RCC 7860 (cell line): ENCODE measurements at regions not wholly inside any gene's neighbourhood (a gene's known extent, or its start where the extent isn't known, plus 50 kb on each side); places are given as distances from the start of the nearest gene placed in this dataset.
"Not testable (repeated sequence)": the region's sequence is repeated elsewhere in the genome, so short reads cannot be mapped to it uniquely, and the experiment has no call there.

Source experiments
- DNase-seq: peaks from one replicate; pipeline ENCODE4 v3.0.0-alpha.2; 2015; ENCODE audit warnings: low spot score
- FAIRE-seq: peaks from 2 replicates; lab custom pipeline; 2012; peaks lifted over from hg19 to GRCh38; lab: Jason Lieb, UNC

DNA sequence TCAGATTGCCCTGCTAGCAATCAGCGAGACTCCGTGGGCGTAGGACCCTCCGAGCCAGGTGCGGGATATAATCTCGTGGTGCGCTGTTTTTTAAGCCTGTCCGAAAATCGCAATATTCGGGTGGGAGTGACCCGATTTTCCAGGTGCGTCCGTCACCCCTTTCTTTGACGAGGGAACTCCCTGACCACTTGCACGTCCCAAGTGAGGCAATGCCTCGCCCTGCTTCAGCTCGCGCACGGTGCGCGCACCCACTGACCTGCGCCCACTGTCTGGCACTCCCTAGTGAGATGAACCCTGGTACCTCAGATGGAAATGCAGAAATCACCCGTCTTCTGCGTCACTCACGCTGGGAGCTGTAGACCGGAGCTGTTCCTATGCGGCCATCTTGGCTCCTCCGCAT lies 971.0 kb downstream of the NXPH1 start:
- not testable (repeated sequence) for FAIRE-seq, DNase-seq

DNA sequence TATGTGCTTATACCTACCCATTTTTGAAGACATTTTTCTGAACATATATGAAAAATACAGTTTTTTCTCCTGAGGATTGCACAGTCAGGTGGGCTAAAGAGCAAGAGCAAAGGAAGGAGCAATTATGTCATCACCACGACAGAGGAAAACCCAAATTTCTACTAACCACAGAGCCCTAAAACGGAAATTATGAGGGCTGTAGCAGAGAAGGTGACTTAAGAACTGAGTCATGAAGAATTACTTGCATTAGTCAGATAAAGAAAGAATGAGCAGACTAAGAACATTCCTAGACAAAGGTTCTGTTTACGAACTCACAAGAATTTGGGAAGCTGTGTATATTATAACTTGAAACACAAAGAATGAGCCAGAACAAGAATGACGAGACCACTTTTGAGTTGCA lies 974.4 kb downstream of the NXPH1 start:
- no peak for FAIRE-seq
- peak; percentile 51 for DNase-seq

DNA sequence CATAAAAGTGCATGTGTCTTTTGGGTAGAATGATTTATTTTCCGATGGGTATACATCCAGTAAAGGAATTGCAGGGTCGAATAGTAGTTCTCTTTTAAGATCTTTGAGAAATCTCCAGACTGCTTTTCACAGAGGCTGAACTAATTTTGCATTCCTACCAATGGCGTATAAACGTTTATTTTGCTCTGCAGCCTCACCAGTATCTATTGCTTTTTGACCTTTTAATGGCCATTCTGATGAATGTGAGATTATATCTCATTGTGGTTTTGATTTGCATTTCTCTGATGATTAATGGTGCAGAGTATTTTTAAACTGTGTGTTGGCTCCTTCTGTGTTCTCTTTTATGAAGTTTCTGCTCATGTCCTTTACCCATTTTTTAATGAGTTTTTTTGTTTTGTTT lies 1020.1 kb downstream of the NXPH1 start:
- DNase-seq (no peak), FAIRE-seq (no peak)

DNA sequence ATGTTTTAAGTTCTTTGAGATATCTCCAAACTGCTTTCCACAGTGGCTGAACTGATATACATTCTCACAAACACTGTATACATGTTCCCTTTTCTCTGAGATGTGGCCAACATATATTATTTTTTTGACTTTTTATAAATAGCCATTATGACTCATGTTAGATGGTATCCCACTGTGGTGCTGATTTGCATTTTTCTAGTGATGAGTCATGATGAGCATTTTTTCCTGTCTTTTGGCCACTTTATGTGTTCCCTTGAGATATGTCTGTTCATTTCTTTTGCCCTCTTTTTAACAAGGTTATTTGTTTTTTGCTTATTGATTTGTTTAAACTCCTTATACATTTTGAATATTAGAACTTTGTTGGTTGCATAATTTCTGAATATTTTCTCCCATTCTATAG lies 1055.1 kb downstream of the NXPH1 start:
- FAIRE-seq (peak; percentile 82), DNase-seq (peak; percentile 44)

DNA sequence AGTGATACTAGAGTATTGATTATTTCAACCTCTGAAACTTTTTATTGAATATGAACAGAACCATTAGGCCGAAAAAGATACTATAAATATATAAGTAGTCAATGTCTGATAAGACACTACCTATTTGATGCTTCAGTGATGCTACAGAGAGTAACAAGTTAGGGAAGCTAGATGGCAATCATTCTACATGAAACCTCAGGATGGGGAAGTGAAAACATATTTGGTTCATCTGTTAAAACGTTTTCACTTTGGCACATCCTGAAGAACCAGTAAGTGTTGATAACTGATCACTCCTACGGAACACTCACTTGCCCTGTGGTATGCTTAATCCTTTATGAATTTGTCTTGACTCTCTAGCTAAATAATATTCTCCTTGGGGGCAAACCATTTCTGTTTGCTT lies 1064.9 kb downstream of the NXPH1 start:
- FAIRE-seq (no peak), DNase-seq (no peak)

DNA sequence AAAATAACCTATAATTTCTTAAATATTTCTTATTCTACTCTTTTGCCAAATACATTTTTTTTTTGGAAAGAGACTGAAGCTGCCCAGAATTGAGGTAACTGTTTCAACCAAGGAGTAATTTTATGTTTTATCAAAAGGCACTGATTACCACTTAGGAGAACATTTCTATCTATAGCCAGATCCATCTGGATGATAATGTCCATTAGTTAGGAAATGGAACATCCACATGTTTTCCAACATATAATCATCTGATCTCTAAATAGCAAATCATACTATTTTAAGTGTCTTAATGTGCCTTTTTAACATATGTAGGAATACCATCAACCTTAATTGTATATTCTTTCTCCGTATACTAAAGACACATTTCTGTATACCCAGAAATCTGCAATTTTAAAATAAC lies 1068.9 kb downstream of the NXPH1 start:
- FAIRE-seq = no peak
- DNase-seq = no peak

DNA sequence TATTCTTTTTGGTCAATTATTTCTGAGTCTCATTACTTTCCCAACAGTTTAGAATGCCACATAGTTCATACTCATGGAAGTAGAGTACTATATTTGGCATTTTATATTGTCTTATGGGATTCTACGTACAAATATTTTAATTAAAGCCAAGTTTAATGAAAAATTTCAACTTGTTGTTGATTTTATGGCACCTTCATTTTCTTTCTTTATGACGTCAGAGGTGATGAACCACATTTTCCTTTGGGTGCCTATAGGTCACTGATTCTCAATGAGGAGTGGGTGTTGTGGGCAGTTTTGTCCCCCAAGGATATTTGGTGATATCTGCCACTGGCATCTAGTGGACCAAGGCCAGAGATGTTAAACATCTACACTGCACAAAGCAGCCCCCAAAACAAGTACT lies 1071.3 kb downstream of the NXPH1 start:
- no peak for DNase-seq
- no peak for FAIRE-seq

DNA sequence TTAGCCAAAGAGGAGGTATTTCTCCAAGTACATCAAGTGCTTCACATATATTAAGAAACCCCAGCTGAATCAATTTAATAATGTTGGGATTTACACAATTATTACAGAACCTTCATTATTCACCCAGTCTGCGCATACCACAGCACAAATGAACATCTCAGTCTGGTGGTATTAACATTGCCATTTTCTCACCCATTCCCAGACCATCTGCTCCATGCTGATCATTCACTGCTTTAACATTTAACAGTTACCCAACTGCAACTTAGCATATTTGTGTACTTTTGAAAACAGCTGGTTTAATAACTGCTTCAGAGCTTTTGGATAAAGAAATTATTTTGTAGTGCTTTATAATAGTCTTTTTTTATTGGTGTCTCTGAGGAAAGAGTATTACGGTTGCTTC lies 1072.1 kb downstream of the NXPH1 start:
- FAIRE-seq (no peak), DNase-seq (no peak)

DNA sequence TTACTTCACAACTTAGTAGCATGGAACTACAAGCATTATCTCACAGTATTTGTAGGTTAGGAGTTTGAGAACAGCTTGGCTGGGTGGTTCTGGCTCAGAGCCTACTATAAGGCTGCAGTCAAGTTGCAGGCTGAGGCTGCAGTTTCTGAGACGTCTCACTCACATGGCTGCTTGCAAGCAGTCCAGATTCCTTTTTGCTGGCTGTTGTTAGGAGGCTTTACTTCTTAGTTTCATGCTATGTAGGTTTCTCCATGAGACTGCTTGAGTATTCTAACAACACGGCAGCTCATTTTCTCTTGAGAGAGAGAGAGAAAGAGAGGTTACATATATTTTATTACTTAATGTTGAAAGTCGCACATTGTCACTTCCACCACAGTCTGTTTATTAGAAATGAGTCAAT lies 1073.9 kb downstream of the NXPH1 start:
- FAIRE-seq = no peak
- no peak for DNase-seq

DNA sequence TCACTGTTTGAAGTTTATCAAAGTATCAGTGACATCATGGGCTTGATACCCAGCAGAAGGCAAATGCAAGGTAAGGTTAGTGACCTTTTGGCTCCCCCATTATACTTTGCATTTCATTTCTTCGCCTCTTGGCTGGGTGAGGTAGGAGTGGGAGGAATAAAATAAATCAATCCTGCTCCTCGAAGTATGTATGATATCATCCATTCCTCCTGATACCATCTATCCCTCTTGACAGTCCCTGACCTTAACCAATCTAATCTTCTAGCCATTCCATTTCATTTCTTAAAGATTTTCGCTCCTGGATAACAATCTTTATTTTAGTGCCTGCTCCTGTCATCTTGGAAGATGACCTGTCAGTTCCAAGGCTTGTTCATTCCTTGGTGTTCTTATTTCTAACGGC lies 1083.3 kb downstream of the NXPH1 start:
- no peak for DNase-seq
- FAIRE-seq = no peak

DNA sequence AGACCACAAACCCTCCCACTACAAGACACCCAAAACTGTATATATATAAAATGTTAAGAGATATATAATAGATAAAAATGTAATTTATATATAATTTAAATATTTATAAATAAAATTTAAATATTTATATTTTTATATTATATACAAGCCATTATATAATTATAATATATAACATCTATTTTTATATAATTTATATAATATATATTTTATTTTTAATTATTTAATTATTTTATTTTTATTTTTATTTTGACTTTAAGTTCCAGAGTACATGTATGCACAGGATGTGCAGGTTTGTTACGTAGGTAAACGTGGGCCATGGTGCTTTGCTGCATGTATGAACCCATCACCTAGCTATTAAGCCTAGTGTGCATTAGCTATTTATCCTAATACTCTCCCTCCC lies 1090.2 kb downstream of the NXPH1 start:
- DNase-seq (no peak), FAIRE-seq (peak; percentile 89)

DNA sequence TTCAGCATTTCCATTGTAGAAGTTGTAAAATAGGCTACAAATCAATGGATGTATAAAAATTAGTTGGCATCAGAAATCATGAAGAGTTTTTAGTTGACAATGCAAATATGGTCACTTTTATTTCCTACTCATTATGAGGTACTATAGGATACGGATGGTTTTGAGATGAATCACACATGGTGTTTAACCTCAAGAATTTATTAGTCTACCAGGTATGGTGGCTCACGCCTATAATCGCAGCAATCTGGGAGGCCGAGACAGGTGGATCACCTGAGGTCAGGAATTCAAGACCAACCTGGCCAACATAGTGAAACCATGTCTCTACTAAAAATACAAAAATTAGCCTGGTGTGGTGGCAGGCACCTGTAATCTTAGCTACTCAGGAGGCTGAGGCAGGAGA lies 1119.0 kb downstream of the NXPH1 start:
- not testable (repeated sequence) for DNase-seq, FAIRE-seq

DNA sequence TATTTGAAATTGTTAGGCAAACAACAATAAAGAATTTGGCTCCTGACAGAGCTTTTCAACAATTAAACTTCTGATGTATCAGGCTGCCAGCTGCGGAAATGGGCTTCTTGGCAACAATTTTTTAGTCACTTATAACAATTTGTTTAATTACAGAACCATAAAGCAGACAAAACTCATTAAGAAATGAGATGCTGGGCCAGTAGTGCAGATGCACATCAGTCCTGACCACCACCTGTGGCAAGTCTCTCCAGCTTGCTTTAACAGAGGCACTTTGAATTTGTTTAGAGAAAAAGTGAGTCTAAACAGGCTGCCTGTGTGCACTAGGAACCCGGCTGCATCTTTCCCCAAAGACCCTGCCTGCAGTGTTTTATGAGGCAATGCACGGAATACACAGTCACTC lies 1124.4 kb downstream of the NXPH1 start:
- FAIRE-seq = no peak
- no peak for DNase-seq

DNA sequence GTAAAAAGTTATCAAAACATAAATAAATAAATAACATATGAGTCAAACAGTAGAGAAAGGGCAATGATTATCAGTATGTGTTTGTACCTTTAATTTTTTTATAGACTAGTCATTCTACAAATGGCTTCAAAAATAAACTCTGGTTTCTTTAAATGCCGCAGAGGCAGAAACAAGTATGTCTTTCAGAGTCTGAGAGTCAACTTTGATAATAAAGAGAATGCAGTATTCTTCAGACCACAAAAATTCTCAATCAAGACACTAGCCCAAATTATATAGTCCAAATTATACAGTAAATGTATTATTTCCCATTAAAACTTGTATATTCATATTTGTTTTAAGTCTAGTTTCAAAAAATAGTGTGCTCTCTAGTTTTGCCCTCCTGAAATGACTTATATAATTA lies 1142.3 kb downstream of the NXPH1 start:
- no peak for DNase-seq
- no peak for FAIRE-seq

DNA sequence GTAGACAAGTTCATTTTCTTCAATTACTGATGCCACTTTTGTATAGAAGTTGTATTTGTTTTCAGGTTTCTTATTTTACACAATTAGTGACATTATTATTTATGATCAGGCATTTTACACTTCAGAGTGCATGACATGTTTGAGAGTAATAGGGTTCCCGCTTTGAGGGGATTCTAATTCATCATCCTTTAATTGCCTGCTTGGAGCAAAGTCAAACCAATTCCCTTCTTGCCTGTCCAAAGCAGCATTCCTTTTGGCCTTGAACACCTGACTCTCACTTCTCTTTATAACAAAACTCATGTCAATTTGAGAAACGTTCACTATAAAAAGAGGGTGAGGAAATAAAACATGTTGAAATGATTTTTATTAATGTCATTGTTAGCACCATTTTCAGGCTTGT lies 1149.4 kb downstream of the NXPH1 start:
- FAIRE-seq = no peak

DNA sequence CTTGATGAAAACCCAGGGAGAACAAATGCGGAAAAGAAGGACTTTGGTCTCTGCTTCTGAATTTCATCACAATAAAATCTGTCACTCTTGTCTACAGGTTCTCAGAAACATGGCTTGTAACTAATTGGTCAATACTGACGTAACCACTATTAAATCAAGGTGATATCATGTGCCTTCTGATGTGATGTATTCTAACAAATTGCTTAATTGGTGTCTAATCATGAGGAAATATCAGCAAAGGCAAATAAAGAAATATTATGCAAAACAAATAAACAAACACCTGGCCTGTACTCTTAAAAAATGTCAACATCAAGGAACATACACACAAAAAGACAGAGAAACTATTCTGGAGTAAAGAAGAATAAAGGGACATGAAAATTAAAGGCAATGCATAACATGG lies 1165.0 kb downstream of the NXPH1 start:
- DNase-seq (no peak), FAIRE-seq (no peak)

More for the DNA sequence above, 1149.4 kb downstream of the NXPH1 start:
- no peak for DNase-seq

DNA sequence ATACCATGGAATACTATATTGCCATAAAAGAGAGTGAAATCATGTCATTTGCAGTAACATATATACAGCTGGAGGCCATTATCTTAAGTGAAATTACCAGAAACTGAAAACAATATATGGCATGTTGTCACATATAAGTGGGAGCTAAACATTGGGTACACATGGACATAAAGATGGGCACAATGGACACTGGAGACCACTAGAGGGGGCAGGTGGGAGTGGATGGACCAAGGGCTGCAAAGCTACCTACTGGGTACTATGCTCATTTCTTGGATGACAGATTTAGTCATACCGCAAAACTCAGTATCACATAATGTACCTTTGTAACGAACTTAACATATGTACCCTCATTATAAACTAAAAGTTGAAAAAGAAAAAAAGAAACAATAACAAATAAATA lies 1167.6 kb downstream of the NXPH1 start:
- no peak for FAIRE-seq
- DNase-seq = no peak

DNA sequence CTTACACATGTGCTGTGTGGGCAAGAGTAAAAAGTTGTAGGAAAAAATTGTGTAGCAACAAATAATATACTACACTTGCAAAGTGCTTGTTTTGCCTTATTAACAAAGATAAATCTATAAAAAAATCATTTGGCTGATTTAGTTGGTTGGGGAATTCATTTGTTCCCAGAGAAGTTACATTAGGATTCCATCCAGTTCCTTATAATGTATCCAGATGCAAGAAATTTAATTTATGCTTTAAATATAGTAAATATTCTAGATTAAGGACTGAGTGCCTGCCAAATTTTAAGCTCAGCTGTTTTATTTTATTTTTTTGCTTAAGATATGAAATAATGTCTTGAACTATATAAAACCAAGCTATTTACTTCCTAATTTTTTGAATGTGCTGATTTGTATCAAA lies 1169.9 kb downstream of the NXPH1 start:
- no peak for FAIRE-seq
- no peak for DNase-seq

DNA sequence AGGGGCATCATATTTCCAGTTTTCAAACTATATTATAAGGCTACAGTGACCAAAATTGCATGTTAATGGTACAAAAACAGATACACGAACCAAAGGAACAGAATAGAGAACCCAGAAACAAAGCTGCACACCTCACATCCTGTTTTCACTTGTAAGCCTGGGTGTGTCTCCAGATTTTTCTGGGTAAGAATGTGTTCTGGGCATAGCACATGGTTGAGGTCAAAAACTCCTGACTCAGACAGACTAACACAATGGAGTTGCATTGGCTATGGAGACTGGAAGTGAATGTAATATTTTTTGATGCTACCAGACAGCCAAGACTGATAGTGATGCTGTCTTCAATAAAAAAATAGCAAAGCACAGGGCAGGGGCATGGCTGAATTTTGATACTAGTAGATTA lies 1175.2 kb downstream of the NXPH1 start:
- FAIRE-seq (no peak), DNase-seq (no peak)

DNA sequence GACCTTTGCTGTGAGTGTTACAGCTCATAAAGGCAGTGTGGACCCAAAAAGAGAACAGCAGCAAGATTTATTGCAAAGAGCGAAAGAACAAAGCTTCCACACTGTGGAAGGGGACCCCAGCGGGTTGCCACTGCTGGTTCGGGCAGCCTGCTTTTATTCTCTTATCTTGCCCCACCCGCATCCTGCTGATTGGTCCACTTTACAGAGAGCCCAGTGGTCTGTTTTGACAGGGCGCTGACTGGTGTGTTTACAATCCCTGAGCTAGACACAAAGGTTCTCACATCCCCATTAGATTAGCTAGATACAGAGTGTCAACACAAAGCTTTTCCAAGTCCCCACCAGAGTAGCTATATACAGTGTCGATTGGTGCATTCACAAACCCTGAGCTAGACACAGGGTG lies 1187.5 kb downstream of the NXPH1 start:
- not testable (repeated sequence) for DNase-seq, FAIRE-seq

DNA sequence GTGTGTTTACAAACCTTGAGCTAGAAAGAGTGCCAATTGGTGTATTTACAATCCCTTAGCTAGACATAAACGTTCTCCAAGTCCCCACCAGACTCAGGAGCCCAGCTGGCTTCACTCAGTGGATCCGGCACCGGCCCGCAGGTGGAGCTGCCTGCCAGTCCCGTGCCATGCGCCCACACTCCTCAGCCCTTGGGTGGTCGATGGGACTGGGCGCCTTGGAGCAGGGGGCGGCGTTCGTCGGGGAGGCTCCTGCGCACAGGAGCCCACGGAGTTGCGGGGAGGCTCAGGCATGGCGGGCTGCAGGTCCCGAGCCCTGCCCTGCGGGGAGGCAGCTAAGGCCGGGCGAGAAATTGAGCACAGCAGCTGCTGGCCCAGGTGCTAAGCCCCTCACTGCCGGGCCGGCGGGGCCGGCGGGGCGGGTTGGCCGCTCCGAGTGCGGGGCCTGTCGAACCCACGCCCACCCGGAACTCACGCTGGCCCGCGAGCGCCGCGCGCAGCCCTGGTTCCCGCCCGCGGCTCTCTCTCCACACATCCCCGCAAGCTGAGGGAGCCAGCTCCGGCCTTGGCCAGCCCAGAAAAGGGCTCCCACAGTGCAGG lies 1188.0 kb downstream of the NXPH1 start:
- not testable (repeated sequence) for DNase-seq, FAIRE-seq

DNA sequence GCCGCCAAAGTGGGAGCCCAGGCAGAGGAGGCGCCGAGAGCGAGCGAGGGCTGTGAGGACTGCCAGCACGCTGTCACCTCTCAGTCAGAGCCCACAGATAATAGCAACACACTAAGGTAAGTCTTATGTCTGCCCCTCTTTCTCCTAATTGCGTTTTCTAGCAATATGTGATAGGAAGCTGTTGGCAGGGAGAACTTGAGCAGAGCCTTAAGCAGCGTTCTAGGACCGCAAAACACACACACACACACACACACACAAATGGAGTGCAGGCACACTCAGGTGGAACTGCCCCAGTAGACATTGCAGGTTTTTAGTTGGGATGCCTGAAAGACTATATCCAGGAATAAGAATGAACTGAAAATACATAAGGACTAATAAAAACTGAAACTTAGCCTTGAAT lies 1188.5 kb downstream of the NXPH1 start:
- DNase-seq = no peak
- no peak for FAIRE-seq

DNA sequence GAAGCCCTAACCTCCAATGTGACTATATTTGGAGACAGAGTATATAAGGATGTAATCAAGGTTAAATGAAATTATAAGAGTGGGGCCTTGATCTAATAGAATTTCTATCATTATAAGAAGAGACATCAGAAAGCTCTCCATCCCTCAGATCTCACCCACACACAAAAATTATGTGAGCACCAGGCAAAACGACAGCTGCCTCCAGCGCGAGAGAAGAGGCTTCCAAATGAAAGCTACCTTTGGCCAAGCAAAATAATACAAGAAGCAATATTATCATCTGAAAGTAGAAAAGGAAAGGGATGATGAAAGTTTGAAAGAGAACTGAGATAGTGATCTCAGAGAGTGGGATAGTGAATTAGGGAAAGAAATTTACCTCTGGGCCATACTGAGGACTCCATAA lies 1192.5 kb downstream of the NXPH1 start:
- DNase-seq (no peak), FAIRE-seq (no peak)
